HL-60 (cell line): ENCODE measurements at regions not wholly inside any gene's neighbourhood (a gene's known extent, or its start where the extent isn't known, plus 50 kb on each side); places are given as distances from the start of the nearest gene placed in this dataset.
"Not testable (repeated sequence)": the region's sequence is repeated elsewhere in the genome, so short reads cannot be mapped to it uniquely, and the experiment has no call there.

Experiments
- DNase-seq, 2 experiments: peaks; one replicate each; pipeline ENCODE4 v3.0.0-alpha.2; 2010 to 2020; ENCODE audit warnings: low read depth in 1 of 2, low spot score in 1 of 2
- H3K27ac ChIP-seq: fragments of 250-450 bp; sonication (Bioruptor Pico); replicated peaks from 2 replicates; pipeline ENCODE4 v1.5.1; 2020; ENCODE audit warnings: mild to moderate bottlenecking, moderate library complexity
- H3K27me3 ChIP-seq: fragments of 250-450 bp; sonication (Bioruptor Pico); 2 replicates; pipeline ENCODE4 v1.5.1; 2021; ENCODE audit warnings: mild to moderate bottlenecking, moderate library complexity; ENCODE audit not compliant: insufficient read depth, poor library complexity, severe bottlenecking
- H3K4me3 ChIP-seq: replicated peaks from 2 replicates; pipeline ENCODE4 v1.5.1; 2011; ENCODE audit warnings: mild to moderate bottlenecking, control low read depth, low read length; ENCODE audit not compliant: insufficient read depth
- SPI1 ChIP-seq: IDR thresholded peaks from 2 replicates; pipeline ENCODE4 v1.6.1; 2012; ENCODE audit warnings: low read depth, mild to moderate bottlenecking, borderline replicate concordance

DNA sequence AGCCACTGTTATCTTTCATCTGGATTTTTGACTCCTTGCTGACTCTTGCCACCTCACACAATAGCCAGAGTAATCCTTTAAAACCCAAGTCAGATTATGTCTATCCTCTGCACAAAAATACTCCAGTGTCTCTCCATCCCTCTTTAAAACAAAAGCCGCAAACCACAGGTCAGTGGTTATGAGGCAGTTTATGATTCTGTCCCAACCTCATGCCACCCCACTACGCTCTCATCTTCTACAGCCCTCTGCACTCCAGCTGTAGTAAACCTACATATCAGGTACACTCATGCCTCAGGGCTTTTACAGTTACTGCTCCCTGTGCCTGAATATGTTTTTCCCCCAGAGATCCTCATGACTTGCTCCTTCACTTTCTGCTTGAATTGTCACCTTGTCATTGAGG, 113.6 kb downstream of the PRR15 start:
- not testable (repeated sequence) for H3K27ac ChIP-seq

DNA sequence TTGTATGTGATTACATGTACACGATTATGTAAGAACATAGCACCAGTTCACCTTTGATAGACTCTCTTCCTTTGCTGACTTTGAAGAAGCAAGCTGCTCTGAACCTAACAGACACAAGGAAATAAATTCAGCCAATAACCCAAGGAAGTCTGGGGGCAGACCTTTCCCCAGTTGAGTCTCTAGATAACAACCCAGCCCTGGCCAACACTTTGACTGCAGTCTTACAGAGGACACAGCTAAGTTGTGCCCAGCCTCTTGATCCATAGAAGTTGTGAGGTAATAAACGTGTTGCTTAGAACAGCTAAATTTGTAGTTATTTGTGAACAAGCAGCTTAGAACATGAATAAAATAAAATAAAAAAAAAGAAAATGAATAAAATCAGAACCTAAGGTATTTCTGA, 116.3 kb downstream of the PRR15 start:
- DNase-seq, H3K4me3 ChIP-seq, H3K27ac ChIP-seq, H3K27me3 ChIP-seq: not testable (repeated sequence)

More for the DNA sequence above, 113.6 kb downstream of the PRR15 start:
- H3K27me3 ChIP-seq, DNase-seq, H3K4me3 ChIP-seq: not testable (repeated sequence)

DNA sequence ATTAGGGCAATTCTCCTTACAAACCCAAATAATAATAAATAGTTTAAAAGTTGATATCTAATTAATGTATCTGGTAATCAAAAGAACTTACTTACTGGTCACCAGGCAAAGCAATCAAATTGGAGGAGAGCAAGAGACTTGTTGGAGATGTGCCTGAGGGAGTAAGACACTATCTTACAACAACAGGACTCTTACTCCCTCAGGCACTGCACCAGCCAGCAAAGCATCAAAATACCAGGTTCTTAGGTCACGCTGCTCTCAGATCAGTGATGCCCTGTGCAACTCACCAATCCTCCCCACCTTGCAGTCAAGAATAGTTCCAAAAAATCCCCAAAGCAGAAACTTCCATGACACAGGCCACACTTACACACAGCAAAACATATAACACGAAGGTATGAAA, 117.0 kb downstream of the PRR15 start:
- H3K27me3 ChIP-seq, H3K27ac ChIP-seq, DNase-seq, H3K4me3 ChIP-seq: not testable (repeated sequence)

DNA sequence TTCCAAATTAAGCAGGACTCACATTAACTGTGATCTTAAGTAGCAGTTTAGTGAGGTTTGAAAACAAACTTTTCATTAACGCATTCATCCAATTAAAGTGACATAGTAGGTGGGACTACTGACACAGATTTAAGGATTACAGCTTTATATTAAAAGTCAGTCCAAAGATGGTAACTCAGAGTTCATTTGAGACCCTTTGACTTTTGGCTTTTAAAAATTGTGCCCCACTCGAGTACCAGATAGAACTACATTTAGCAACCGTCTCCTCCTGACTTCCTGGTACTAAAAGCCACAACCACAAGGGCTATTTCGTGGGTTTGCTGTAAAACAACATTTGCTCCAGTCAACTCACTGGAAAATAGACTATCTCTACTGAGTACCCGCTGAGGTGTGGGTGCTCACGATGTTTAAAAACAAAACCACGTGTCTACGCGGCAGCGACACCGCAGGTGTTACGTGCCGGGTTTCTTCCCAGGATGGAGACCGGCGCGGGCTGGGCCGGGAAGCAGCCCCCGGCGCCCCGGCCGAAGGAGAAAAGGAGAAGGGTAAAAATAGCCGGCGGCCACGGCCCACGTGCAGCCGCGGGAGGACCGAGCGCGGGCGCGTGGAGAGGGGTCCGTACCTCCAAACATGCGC, 120.6 kb downstream of the PRR15 start:
- DNase-seq, result peak in 1 of 2 experiments; percentile 26
- peak overlapping the region; percentile 76 for H3K27ac ChIP-seq
- not testable (repeated sequence) for H3K27me3 ChIP-seq
- H3K4me3 ChIP-seq, result peak overlapping the region; percentile 75

DNA sequence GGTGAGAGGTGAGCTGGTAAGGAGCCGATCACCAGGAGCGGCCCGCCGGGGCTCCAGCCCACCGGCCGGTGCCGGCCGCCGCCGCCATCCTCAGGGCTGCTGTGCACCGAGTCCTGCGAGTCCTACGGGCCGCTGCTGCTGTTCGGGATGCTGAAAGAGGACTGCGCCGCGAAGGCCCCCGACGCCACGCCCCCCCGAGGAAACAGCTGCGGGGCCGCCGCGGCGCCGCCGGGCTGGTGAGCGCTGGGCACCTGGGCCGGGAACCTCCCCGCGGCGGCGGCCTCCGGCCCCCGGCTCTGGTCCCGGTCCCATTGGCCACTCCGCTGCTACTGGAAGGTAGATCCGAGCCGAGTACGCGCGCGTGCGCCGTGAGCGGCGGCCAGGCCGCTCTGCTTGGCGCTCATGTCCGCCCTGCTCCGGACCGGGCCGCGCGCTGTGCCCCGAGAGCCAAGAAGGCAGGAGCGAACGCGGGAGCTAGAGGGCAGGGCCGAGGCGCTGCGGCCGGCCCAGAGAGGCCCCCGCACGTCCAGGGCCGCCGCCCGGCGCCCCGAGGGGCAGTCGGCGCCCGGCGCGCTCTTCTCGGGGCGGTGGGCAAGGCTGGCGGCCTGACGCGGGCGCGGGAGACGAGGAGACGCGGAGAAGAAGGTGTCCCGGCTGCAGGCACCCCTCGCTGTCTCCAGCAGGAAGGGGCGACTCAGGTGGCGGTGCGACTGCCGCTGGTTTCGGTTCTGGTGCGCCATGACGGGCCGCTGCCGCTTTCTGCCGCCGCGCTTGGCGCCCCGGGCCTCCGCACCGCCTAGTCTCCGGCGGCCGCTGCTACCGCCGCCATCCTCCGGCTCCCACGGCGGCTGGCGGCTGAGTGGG, 121.3 kb upstream of the WIPF3 start:
- DNase-seq, result peak; percentile 22 to 67
- TF ChIP-seq SPI1, result no peak
- H3K27me3 ChIP-seq, result no peaks in the 10 kb centered on the region
- H3K27ac ChIP-seq, result peak overlapping the region; percentile 76
- H3K4me3 ChIP-seq, result peak overlapping the region; percentile 75

DNA sequence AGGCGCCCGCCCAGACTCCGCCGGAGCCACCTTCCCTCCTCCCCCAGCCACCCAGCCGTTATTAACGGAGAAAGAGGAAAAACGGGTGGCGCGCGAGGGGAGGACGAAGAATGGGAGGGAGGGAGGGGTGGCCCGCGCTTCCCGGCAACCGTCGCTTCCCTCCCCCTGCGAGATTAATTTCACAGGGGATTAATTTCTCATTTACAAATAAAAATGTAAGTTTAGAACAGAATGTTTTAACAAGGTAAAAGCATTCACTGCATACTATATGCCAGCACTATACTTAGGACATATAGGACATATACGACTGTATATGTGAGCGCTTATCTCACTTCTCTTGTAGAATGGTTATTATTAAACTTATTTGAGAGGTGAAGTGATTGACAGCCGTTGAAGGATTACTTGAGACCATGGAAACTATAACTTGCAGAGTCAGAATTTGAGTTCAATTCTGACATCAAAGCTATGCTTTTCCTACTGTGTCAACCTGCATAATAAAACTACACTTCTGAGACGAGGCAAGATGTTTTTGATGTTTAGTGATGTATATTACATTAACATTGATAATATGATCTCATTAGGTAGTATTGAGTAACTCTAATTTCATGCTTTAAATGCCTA, 120.5 kb upstream of the WIPF3 start:
- not testable (repeated sequence) for DNase-seq
- peak overlapping the region; percentile 76 for H3K27ac ChIP-seq

DNA sequence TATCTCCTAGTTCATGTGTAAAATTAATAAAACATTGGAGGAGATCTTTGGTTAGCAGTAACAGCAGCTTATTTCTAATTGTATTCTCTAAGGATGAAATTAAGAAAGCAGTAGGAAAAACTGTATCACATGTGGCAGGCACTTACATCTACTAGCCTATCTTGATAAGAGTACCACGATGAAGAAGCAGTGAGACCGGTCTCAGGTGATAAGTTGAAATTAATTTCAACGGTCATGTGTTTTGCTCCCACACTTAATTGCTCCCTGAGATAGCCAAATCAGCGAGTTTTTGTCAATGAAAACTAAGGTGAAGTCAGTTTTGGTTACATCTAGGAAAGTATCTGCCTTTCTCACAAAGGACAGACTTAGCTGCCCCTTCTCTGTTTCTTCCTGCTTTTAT, 115.8 kb upstream of the WIPF3 start:
- not testable (repeated sequence) for H3K27me3 ChIP-seq, H3K27ac ChIP-seq, DNase-seq, H3K4me3 ChIP-seq

More for the DNA sequence above, 120.5 kb upstream of the WIPF3 start:
- peak overlapping the region; percentile 75 for H3K4me3 ChIP-seq
- H3K27me3 ChIP-seq, result not testable (repeated sequence)

DNA sequence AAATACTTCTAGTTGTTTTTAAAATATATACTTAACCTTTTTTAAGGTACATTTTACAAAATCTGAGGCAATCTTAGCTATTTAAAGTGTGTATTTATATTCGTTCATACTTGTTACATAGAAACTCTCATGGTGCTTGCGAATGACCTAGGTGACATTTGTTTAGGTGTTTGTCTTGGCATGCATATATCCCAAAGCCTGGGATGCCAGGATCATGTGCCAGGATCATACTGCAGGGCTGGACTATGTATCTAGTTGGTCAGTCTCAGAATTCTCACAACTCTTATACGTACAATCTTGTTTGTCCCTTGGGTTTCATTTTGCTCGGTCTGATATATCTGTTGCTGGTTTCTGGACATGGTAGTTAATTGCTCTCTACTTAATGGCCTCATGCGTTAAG, 109.9 kb upstream of the WIPF3 start:
- H3K27ac ChIP-seq, H3K27me3 ChIP-seq, H3K4me3 ChIP-seq, DNase-seq: not testable (repeated sequence)

DNA sequence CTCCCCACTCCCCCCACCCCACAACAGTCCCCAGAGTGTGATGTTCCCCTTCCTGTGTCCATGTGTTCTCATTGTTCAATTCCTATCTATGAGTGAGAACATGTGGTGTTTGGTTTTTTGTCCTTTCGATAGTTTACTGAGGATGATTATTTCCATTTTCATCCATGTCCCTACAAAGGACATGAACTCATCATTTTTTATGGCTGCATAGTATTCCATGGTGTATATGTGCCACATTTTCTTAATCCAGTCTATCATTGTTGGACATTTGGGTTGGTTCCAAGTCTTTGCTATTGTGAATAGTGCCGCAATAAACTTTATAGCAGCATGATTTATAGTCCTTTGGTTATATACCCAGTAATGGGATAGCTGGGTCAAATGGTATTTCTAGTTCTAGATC, 106.6 kb upstream of the WIPF3 start:
- DNase-seq, H3K27me3 ChIP-seq, H3K27ac ChIP-seq, H3K4me3 ChIP-seq: not testable (repeated sequence)

DNA sequence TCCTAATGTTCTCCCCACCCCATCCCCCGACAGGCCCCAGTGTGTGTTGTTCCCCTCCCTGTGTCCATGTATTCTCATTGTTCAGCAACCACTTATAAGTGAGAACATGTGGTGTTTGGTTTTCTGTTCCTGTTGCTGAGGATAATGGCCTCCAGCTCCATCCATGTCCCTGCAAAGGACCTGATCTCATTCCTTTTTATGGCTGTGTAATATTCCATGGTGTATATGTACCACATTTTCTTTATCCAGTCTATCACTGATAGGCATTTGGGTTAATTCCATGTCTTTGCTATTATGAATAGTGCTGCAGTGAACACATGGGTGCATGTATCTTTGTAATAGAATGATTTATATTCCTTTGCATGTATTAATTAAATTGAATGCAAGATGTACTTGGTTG, 104.8 kb upstream of the WIPF3 start:
- H3K4me3 ChIP-seq, H3K27ac ChIP-seq, DNase-seq, H3K27me3 ChIP-seq: not testable (repeated sequence)

DNA sequence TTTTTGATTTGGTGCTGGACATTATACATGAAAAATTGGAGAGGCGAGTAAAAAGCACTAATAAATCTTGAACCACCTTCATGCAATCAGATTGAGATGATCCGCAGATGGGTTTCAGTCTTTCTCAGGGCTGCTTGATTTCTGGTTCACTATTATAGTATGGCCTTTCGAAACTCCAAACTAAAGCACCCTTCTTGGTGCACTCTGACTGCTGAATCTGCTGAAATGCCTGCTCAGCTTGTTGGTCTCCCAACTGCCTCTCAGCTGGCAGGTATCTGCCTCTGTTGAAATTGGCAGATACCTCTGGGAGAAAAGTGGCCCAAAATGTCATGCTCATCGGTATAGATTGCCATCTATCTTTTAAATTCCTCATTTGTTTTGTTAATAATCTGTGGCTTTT, 102.5 kb upstream of the WIPF3 start:
- not testable (repeated sequence) for H3K27ac ChIP-seq, DNase-seq, H3K27me3 ChIP-seq, H3K4me3 ChIP-seq

DNA sequence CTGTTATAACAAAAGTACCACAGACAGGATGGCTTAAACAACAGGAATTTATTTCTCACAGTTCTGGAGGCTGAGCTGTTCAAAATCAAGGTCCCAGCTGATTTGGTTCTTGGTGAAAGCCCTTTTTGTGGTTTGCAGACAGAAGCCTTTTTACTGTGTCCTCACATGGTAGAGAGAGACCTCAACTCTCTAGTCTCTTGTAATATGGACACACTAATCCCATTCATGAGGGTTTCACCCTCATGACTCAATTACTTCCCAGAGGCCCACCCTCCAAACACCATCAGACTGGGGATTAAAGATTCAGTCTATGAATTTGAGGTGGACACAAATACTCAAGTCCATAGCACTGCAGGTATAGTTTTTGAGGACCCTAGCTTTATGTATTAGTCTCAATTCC, 97.3 kb upstream of the WIPF3 start:
- H3K4me3 ChIP-seq, H3K27me3 ChIP-seq, DNase-seq, H3K27ac ChIP-seq: not testable (repeated sequence)

DNA sequence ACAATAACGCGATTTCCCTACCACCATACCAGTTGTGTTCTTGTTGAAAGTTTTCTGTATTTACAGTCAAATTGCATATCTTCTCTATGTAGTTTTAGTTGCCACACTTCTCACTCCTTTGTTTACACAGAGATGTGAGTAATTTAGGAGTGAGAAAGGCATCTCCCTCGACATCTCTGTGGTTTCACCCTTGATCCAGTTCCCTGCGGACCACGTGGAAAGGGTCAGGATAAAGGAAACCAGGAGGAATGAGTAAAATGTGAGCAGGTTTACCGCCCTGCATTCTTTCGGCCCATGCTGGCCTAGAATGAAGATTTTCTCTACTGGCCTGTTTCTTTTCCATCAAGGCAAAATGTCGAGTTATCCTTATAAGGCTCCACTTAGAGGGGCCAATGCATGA, 83.2 kb upstream of the WIPF3 start:
- H3K4me3 ChIP-seq, DNase-seq, H3K27ac ChIP-seq, H3K27me3 ChIP-seq: not testable (repeated sequence)
